NCI-H2107 treated with DMSO at 0.1 percent for 48 hours (cell line): ENCODE measurements at regions not wholly inside any gene's neighbourhood (a gene's known extent, or its start where the extent isn't known, plus 50 kb on each side); places are given as distances from the start of the nearest gene placed in this dataset.

Experiments used
- DNase-seq: peaks from one replicate; lab custom pipeline; 2025; ENCODE audit not compliant: unreplicated experiment; lab: John Stamatoyannopoulos, UW

DNA sequence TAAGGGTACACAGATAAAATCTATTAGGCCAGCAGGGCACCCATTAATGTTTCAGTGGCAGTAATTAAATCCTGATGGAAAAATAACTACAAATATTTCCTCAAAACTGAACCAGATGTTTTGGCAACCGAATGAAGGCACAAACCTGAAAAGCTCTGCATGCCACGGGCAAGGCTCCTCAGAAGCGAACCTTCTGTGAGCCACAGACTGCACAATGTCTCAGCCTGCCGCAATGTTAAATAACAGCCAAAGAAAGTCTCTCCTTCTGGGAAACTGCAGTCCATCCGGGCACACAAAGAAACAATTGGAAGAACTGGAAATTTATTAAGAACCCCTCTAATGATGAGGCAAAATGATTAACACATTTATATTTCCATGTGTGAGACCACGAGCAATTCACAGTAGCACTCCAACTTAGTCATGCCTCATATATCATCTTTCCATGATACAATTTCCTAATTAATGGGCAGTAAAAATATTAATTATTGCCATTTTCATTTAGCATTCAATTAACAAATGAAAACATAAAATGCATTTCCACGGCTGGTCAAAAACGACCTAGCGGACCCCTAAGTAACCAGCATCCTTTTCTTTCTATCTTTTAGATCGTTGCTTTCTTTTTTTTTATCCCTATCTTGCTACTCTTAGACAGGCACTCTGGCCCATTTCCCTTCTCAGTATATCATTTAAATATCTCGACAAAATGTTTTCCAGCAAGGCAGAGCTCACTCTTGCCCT lies 237.5 kb downstream of the EPHA4 start:
- no peak for DNase-seq

DNA sequence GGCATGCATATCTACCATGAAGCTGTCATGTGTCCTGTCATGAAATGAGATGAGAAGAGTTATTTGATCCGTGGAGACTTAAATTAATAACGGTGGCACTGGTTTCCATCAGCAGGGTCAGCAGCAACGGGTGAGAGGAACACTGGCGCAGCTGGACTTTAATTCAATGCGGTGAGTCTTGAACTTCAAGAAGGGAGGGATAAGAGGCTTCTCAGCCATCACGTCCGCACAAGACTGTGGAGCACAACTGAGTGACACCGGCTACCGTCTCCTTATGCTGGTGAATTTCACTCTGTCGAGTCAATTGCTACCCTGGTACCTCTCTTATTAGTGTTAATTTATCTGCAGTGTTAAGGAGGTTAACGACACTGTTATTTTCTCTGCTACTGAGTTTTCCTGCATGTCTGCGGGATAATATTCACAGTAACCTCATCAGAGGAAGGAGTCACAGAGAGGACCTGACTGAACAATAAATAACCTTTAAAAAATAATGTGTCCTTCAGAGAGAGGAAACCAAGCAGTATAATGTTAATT lies 236.8 kb downstream of the EPHA4 start:
- DNase-seq = no peak

DNA sequence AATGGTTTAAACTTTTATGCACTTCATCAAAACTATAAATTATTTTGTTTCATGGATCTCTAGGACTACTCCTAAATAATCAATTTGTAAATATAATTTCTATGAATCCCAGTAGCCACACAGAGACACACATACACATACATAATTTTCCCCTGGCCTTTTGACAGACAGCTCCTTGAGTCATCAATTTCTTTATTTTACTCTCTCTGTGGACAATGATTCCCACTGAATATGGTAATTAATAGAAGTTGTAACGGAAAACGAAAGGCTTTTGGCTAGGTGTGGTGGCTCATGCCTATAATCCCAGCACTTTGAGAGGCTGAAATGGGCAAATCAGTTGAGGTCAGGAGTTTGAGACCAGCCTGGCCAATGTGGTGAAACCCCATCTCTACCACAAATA lies 235.1 kb downstream of the EPHA4 start:
- DNase-seq = no peak

- DNase-seq = no peak
Measured at GRCh38 chr2:221337957-221338685, 234.0 kb downstream of the EPHA4 start.

DNA sequence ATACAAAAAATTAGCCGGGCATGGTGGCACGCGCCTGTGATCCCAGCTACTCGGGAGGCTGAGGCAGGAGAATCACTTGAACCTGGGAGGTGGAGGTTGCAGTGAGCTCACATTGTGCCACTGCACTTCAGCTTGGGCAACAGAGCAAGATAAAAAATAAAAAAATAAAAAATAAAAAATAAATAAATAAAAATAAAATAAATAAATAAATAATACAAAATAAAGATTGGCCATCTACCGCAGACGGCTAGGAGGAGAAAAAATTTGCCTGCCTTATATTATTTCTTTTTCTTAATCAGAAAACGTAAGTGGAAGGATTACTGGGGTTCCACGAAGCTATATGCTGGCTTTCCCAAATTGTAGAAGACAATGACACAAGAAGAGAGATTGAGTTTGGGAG lies 229.7 kb downstream of the EPHA4 start:
- no peak for DNase-seq

DNA sequence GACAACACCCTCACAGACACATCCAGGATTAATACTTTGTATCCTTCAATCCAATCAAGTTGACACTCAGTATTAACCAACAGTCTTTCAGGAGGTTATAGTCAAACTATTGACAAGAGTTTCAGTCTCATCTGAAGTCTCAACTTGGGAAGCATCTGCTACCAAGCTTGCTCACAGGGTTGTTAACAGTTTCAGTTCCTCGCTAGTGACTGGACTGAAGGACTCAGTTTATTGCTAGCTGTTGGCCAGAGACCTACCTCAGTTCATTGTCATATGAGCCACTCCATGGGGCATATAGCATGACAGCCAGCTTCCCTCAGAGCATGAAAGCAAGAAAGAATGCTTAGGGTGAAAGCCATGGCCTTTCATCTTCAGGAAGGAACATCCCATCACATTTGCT lies 228.6 kb downstream of the EPHA4 start:
- no peak for DNase-seq

- no peak for DNase-seq
Measured at GRCh38 chr2:221345516-221345915, 226.6 kb downstream of the EPHA4 start.

GRCh38 chr2:221346411-221346810 lies 225.7 kb downstream of the EPHA4 start:
- DNase-seq = no peak

DNA sequence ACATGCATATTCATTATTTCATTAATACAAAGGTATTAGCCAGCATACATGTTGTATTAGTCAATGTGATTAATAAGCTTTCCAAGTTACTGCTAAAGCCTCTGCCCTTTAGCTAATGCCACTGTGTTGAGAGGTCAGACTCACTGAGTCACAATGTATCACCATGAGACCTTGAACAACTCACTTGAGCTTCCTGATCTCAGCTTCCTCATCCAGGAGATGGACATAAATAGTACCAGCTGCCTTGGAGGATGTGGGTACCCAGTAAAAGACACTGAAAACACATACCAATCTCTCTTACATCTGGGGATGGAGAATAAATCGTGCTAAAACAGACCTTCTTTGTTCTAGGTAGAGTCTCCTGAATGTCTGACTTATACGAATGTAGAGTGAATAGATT lies 224.6 kb downstream of the EPHA4 start:
- no peak for DNase-seq

DNA sequence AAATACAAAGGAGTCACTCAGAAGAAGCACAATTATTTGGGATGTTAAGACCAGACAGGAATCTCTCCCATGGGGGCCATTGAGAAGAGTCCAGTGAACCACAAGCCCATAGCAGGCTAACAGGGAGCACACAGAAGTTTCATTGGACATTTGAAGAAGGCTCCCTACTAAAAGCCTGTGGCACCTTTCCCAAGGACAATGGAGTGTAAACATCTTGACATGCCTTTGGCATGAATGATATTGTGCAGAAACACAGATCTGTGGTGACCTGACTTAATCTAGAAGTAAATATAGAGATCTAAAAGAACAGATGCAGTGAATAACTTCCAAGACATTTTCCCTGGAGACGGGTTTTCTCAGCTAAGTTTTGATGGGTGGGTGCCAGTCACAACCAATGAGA lies 221.5 kb downstream of the EPHA4 start:
- no peak for DNase-seq

DNA sequence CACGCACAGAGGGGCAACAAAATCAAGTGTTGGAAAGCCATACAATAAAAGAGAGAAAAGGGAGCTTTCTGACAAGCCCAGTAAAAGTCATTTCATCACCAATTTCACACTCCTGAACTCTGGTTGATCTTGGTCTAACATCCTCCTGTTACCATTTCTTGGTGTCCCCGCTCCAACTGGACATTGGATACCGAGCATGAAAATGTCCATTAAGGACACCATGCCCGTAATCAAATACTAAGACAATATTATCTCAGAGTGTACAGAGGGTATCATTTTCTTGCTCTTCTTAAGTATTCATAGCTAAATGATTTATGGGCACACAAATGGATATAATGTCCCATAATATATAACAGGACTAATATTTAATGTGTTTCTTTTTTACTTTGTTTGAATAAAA lies 218.9 kb downstream of the EPHA4 start:
- DNase-seq = no peak

DNA sequence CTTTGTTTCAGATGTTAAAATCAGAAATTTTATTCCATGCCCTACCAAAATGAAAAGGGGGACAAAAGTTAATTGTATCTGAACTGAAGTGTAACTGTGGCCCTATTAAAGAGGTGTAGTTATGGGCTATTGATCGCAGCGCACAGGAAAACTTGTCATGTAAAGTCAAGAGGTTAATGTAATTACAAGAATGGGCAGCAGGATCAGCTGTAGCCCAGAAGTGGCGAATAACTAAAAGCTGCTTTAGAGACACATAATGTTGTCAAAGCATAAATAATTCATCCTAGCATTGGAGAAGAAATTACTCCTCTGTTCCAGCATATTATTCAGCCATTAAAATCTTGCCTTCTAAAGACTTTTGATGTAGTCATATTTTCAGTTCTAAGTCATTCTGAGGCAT lies 211.8 kb downstream of the EPHA4 start:
- no peak for DNase-seq

DNA sequence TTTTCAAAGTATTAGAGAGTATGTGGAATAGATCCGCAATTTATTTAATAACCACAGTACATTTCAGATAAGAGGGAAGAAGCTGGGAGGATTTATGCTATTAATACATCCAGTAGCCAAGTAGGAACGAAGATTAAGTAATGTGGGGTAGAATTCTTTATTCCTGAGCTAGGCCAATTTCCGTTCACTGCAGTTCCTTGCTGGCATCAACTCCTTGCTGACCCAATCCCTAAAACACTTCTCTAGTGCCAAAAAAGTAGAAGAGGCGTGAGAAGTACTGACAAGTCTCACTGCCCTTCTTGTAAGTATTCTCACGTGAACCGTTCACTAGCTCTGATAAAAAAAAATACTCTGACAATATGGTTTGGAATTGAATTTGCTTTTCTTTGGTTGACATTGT lies 211.4 kb downstream of the EPHA4 start:
- no peak for DNase-seq

DNA sequence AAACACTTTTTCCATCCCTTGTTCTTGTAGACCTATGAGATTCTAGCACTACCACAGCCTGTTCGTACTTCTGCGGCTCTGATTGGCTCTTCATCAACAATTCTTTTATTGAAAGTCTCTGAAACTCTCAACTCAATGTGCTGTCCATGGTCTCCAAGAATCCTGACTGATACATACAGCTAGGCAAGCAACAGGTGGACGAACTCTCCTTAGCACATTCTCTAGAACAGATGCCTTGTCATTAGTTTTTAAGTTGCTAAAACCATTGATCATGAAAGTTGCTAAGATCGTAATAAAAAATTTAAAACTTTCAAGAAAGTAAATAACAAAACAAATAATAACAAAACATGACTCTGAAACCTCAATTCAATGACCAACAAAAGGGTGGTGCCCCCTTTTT lies 210.5 kb downstream of the EPHA4 start:
- DNase-seq = no peak

DNA sequence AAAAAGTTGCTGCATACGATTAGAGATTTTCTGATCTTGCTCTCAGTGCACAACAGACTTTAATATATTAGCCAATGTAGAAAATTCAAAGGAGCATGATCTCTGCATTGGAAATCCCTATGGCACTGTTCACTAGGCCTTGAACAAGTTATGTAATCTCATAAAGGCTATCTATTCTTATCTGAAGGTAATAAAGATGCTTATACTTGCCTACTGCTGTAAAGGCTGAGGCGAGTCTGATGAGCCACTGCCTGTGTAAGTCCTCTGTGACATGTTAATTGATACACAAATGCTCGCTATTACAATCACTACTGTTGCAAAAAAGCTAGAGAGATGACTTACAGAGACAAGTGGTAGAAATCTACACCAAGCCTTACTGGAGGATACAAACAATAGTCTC lies 207.4 kb downstream of the EPHA4 start:
- no peak for DNase-seq
